ENCODE measurements at regions not wholly inside any gene's neighbourhood (a gene's known extent, or its start where the extent isn't known, plus 50 kb on each side); places are given as distances from the start of the nearest gene placed in this dataset.

DNA sequence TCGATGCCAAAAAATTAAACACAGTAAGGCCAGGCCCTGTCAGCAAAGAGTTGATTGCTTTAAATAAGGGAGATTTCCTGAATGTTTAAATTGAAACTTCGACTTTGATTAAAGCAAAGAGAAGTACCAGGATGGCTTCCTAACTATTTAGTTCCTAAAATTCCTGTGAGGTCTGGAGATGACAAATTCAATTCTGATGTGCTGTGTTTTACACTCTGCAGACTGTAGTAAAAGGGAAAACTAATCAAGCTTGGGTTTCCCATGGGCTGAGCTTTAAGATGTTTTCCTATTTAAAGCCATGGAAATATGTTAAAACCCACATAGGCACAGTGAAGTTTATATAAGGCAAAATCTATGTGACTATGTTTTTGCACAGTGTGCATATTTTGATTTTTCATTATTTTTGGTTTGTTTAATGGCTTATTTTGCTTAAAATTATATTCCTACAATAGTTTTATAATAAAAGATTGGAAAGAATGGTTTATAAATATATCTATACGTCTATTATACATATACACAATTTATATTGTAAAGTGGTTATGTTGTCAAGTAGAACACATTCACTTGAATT is 198.5 kb upstream of the EYA4 start:
- H3K4me1 ChIP-seq (replicated peaks in 1 of 2) = no peaks in the 10 kb centered on the region
- intact Hi-C loops (cut with DNase I) = no loop called here
- H3K36me3 ChIP-seq (replicated peaks in 1 of 2) = no peaks in the 10 kb centered on the region
- 79 to 86% (median 83%) methylated on average over 3 of the region's 3 CpGs for WGBS, 4 donors
- TF ChIP-seq, protein P1, sequence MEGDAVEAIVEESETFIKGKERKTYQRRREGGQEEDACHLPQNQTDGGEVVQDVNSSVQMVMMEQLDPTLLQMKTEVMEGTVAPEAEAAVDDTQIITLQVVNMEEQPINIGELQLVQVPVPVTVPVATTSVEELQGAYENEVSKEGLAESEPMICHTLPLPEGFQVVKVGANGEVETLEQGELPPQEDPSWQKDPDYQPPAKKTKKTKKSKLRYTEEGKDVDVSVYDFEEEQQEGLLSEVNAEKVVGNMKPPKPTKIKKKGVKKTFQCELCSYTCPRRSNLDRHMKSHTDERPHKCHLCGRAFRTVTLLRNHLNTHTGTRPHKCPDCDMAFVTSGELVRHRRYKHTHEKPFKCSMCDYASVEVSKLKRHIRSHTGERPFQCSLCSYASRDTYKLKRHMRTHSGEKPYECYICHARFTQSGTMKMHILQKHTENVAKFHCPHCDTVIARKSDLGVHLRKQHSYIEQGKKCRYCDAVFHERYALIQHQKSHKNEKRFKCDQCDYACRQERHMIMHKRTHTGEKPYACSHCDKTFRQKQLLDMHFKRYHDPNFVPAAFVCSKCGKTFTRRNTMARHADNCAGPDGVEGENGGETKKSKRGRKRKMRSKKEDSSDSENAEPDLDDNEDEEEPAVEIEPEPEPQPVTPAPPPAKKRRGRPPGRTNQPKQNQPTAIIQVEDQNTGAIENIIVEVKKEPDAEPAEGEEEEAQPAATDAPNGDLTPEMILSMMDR (IDR thresholded peaks at IDR 0.05) = no peak
- TF ChIP-seq POLR2A (IDR thresholded peaks at IDR 0.05) = no peak
- H3K27ac ChIP-seq = no peak overlapping the region
- no peaks in the 10 kb centered on the region for H3K9me3 ChIP-seq (replicated peaks in 1 of 3)
- no peaks in the 10 kb centered on the region for H3K27me3 ChIP-seq
- no peak overlapping the region for H3K4me3 ChIP-seq
- no peak for DNase-seq

GRCh38 chr6:133046576-133046975 is 194.6 kb upstream of the EYA4 start:
- intact Hi-C loops (cut with DNase I) = no loop called here

GRCh38 chr6:133047065-133047665 is 194.0 kb upstream of the EYA4 start:
- no peak overlapping the region for H3K4me3 ChIP-seq
- no peaks in the 10 kb centered on the region for H3K9me3 ChIP-seq (replicated peaks in 1 of 3)
- intact Hi-C loops (cut with DNase I) = no loop called here
- TF ChIP-seq, protein P1 (IDR thresholded peaks at IDR 0.05) = no peak
- TF ChIP-seq POLR2A (IDR thresholded peaks at IDR 0.05) = no peak
- no peaks in the 10 kb centered on the region for H3K36me3 ChIP-seq (replicated peaks in 1 of 2)
- 79 to 83% (median 81%) methylated on average over 5 of the region's 5 CpGs for WGBS, 4 donors
- no peaks in the 10 kb centered on the region for H3K4me1 ChIP-seq (replicated peaks in 1 of 2)
- H3K27ac ChIP-seq = no peak overlapping the region
- no peaks in the 10 kb centered on the region for H3K27me3 ChIP-seq
- DNase-seq = no peak

More at GRCh38 chr6:133046576-133046975, 194.6 kb upstream of the EYA4 start:
- TF ChIP-seq POLR2A (IDR thresholded peaks at IDR 0.05) = no peak
- TF ChIP-seq, protein P1 (IDR thresholded peaks at IDR 0.05) = no peak
- Histone ChIP-seq H3K27ac (no peak overlapping the region), H3K27me3 (no peaks in the 10 kb centered on the region), H3K9me3 (replicated peaks in 1 of 3) (no peaks in the 10 kb centered on the region), H3K4me3 (no peak overlapping the region), H3K36me3 (replicated peaks in 1 of 2) (no peaks in the 10 kb centered on the region), H3K4me1 (replicated peaks in 1 of 2) (no peaks in the 10 kb centered on the region)
- 41 to 54% (median 46%) methylated on average over 3 of the region's 3 CpGs for WGBS, 4 donors
- no peak for DNase-seq

DNA sequence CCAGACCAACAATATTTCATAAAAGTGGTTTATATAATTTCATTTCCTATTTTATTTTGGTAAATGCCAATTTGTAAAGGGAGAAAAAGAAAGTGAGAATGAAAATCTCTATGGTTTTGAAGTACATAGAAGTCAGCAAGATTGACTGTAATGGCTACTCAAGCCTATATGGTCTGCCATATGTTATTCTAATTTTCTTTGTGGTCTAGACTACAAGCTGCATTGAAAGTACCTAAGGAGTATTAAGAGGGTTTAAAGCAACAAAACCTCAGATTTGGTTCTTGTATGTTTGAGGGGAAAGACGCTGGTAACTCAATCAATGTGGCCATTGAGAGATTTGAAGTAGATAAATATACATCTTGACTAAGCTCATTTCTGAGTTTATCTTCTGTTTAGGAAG is 193.5 kb upstream of the EYA4 start:
- no peaks in the 10 kb centered on the region for H3K9me3 ChIP-seq (replicated peaks in 1 of 3)
- 74 to 88% (median 80%) methylated on average over 1 of the region's 1 CpG for WGBS, 4 donors

More for the DNA sequence above, 193.5 kb upstream of the EYA4 start:
- no peak for TF ChIP-seq POLR2A (IDR thresholded peaks at IDR 0.05)
- TF ChIP-seq, protein P1 (IDR thresholded peaks at IDR 0.05) = no peak
- Histone ChIP-seq H3K4me1 (replicated peaks in 1 of 2) (no peaks in the 10 kb centered on the region), H3K4me3 (no peak overlapping the region), H3K27ac (no peak overlapping the region), H3K36me3 (replicated peaks in 1 of 2) (no peaks in the 10 kb centered on the region), H3K27me3 (no peaks in the 10 kb centered on the region)
- no peak for DNase-seq
- intact Hi-C loops (cut with DNase I) = no loop called here
